GM23248 (cell line): ENCODE measurements at regions not wholly inside any gene's neighbourhood (a gene's known extent, or its start where the extent isn't known, plus 50 kb on each side); places are given as distances from the start of the nearest gene placed in this dataset.
A peak's percentile ranks its signal among the peaks of the same experiment; 100 is the strongest.

Experiments
- DNase-seq: peaks from one replicate; pipeline ENCODE4 v3.0.0-alpha.2; 2015
- H2AFZ ChIP-seq: fragments of 200-600 bp; sonication (generic); 2 replicates; pipeline ENCODE4 v1.6.1; 2016; ENCODE audit warnings: antibody characterized with exemption
- H3F3A ChIP-seq: fragments of 200-600 bp; sonication (generic); 2 replicates; pipeline ENCODE4 v1.6.1; 2016; ENCODE audit warnings: mild to moderate bottlenecking, antibody characterized with exemption, mixed run types; ENCODE audit not compliant: insufficient read depth
- H3K27ac ChIP-seq: fragments of 200-600 bp; sonication (generic); 2 replicates; pipeline ENCODE4 v1.5.1; 2016; ENCODE audit warnings: mild to moderate bottlenecking
- H3K27me3 ChIP-seq: fragments of 200-600 bp; sonication (generic); replicated peaks from 2 replicates; pipeline ENCODE4 v1.6.1; 2016; ENCODE audit warnings: mild to moderate bottlenecking; ENCODE audit not compliant: insufficient read depth
- H3K36me3 ChIP-seq: fragments of 200-600 bp; sonication (generic); 2 replicates; pipeline ENCODE4 v1.6.1; 2016; ENCODE audit warnings: low read depth, mild to moderate bottlenecking
- H3K4me1 ChIP-seq: fragments of 200-600 bp; sonication (generic); 2 replicates; pipeline ENCODE4 v1.6.1; 2016; ENCODE audit warnings: mild to moderate bottlenecking; ENCODE audit not compliant: insufficient read depth
- H3K4me2 ChIP-seq: fragments of 200-600 bp; sonication (generic); one replicate; pipeline ENCODE4 v1.6.1; 2016; ENCODE audit warnings: mild to moderate bottlenecking; ENCODE audit not compliant: unreplicated experiment
- H3K4me3 ChIP-seq: fragments of 200-600 bp; sonication (generic); 2 replicates; pipeline ENCODE4 v1.5.1; 2016; ENCODE audit warnings: mild to moderate bottlenecking
- H3K79me2 ChIP-seq: fragments of 200-600 bp; sonication (generic); 2 replicates; pipeline ENCODE4 v1.6.1; 2016; ENCODE audit warnings: mild to moderate bottlenecking; ENCODE audit not compliant: insufficient read depth
- H3K9ac ChIP-seq: fragments of 200-600 bp; sonication (generic); 2 replicates; pipeline ENCODE4 v1.6.1; 2016; ENCODE audit warnings: mild to moderate bottlenecking
- H3K9me2 ChIP-seq: fragments of 200-600 bp; sonication (generic); 2 replicates; pipeline ENCODE4 v1.6.1; 2016; ENCODE audit warnings: mixed run types, mild to moderate bottlenecking, moderate library complexity; ENCODE audit not compliant: insufficient read depth
- H3K9me3 ChIP-seq: fragments of 200-600 bp; sonication (generic); one replicate; pipeline ENCODE4 v1.6.1; 2017; ENCODE audit warnings: low read depth
- H4K20me1 ChIP-seq: fragments of 200-600 bp; sonication (generic); 2 replicates; pipeline ENCODE4 v1.6.0; 2016; ENCODE audit not compliant: insufficient read depth
- EZH2 ChIP-seq: fragments of 200-600 bp; sonication (generic); IDR thresholded peaks from 2 replicates; pipeline ENCODE4 v1.6.1; 2018; ENCODE audit warnings: antibody characterized with exemption, mild to moderate bottlenecking; ENCODE audit not compliant: insufficient read depth, poor library complexity, severe bottlenecking
- EZH2phosphoT487 ChIP-seq: fragments of 200-600 bp; sonication (generic); IDR thresholded peaks from 2 replicates; pipeline ENCODE4 v1.6.1; 2018; ENCODE audit warnings: antibody characterized with exemption, moderate library complexity, mild to moderate bottlenecking, low read depth; ENCODE audit not compliant: insufficient read depth
- WGBS, 2 experiments: methylation state at CpG; one replicate each; pipeline ENCODE4 v1.1.6; 2015 to 2017; ENCODE audit warnings: low lambda C conversion rate in 2 of 2, low coverage in 1 of 2; ENCODE audit errors: missing lambda C conversion rate in 2 of 2; 5-methylcytosine and 5-hydroxymethylcytosine counted together
- in situ Hi-C: fragments of 300-500 bp; cut with MboI; formaldehyde crosslinking; loops from 2 replicates; pipeline ENCODE4 v1.15.0; 2020

- TF ChIP-seq EZH2phosphoT487 (no peak), EZH2 (no peak)
- Histone ChIP-seq H3K4me2 (peak overlapping the region; percentile 32), H4K20me1 (no peaks in the 10 kb centered on the region), H3F3A (no peaks in the 10 kb centered on the region), H3K79me2 (no peaks in the 10 kb centered on the region), H3K27ac (no peak overlapping the region), H2AFZ (peak overlapping the region; percentile 33), H3K27me3 (no peaks in the 10 kb centered on the region; the same call in 1 of the 2 replicates), H3K36me3 (no peaks in the 10 kb centered on the region), H3K4me1 (no peaks in the 10 kb centered on the region; the same call in 1 of the 2 replicates), H3K4me3 (peak overlapping the region; percentile 33; the same call in 1 of the 2 replicates), H3K9ac (no peak overlapping the region), H3K9me3 (no peaks in the 10 kb centered on the region), H3K9me2 (no peaks in the 10 kb centered on the region)
- DNase-seq: peak; percentile 12
- in situ Hi-C loops: no loop called here
- WGBS, 2 experiments: 14% methylated on average over 16 of the region's 16 CpGs
These were observed 138.6 kb upstream of the CPEB2 start for GRCh38 chr4:14863418-14864364.

DNA sequence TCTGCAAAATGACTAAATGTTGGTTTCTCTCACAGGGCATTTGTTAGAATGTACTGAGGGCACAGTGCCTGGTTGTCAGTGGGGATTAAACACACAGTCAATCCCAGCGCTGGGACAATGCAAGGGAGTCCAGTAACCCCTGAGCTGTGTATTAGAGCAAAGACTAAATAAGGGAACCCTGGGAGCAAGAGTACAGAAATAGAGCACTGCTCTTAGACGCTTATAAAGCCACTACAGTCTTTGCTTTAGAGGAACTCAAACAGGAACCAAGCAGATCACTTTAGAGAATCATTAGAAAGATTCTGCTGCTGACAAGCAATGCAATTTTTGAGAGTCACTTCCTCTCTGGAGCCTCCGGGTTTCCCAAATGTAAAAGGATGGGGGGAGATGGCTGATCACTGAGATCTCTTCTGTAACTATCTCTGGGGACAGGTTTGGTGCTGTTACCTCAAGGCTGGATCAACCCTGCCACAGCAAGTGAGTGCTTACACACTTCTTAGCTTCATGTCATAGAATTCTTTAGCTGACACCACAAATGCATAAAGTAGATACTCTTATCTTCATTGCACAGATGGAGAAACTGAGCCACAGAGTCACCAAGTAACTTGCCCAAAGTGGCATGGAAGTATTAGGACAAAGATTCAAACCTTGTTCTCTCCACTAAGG is 137.8 kb upstream of the CPEB2 start:
- WGBS, 2 experiments: 20 to 27% methylated on average over 3 of the region's 3 CpGs
- Histone ChIP-seq H3K27ac (no peak overlapping the region), H3F3A (no peaks in the 10 kb centered on the region), H3K9me3 (no peaks in the 10 kb centered on the region), H3K4me3 (no peak overlapping the region), H4K20me1 (no peaks in the 10 kb centered on the region), H3K4me1 (no peaks in the 10 kb centered on the region; the same call in 1 of the 2 replicates), H3K79me2 (no peaks in the 10 kb centered on the region), H3K9me2 (no peaks in the 10 kb centered on the region), H3K9ac (no peak overlapping the region), H3K36me3 (no peaks in the 10 kb centered on the region), H3K4me2 (no peak overlapping the region), H2AFZ (no peak overlapping the region), H3K27me3 (no peaks in the 10 kb centered on the region; the same call in 1 of the 2 replicates)
- no peak for TF ChIP-seq EZH2phosphoT487
- TF ChIP-seq EZH2: no peak
- no peak for DNase-seq
- in situ Hi-C loops: no loop called here

DNA sequence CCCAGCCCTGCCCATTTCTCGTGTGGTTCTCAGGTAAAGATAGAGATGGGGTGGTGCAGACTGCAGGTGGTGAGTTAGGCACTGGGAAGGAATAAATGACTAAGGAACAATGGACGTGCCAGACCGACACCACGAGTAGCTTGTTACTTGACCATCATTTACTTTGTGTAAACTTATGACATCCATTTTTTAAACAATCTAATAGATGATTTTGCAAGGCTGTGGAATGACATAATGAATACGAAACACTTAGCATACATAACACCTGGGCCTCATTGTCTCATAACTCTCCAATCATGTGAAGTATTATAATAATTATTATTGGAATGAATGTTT is 137.3 kb upstream of the CPEB2 start:
- Histone ChIP-seq H3K36me3 (no peaks in the 10 kb centered on the region), H3K4me2 (no peak overlapping the region), H4K20me1 (no peaks in the 10 kb centered on the region), H3K79me2 (no peaks in the 10 kb centered on the region), H3K4me1 (no peaks in the 10 kb centered on the region; the same call in 1 of the 2 replicates), H3K9me2 (no peaks in the 10 kb centered on the region), H3K9ac (no peak overlapping the region), H3K4me3 (no peak overlapping the region), H3F3A (no peaks in the 10 kb centered on the region), H3K9me3 (no peaks in the 10 kb centered on the region), H3K27ac (no peak overlapping the region), H3K27me3 (no peaks in the 10 kb centered on the region; the same call in 1 of the 2 replicates), H2AFZ (no peak overlapping the region)
- in situ Hi-C loops: no loop called here
- DNase-seq: no peak
- 83 to 87% methylated on average over 5 of the region's 5 CpGs for WGBS, 2 experiments
- TF ChIP-seq EZH2phosphoT487 (no peak), EZH2 (no peak)

- H3K4me3 ChIP-seq: no peak overlapping the region
- H3K9ac ChIP-seq: no peak overlapping the region
- no peak overlapping the region for H3K27ac ChIP-seq
- no peaks in the 10 kb centered on the region for H3F3A ChIP-seq
- no peaks in the 10 kb centered on the region; the same call in 1 of the 2 replicates for H3K4me1 ChIP-seq
- in situ Hi-C loops: no loop called here
- H4K20me1 ChIP-seq: no peaks in the 10 kb centered on the region
- no peak overlapping the region for H3K4me2 ChIP-seq
- no peak for DNase-seq
- no peak for TF ChIP-seq EZH2
- TF ChIP-seq EZH2phosphoT487: no peak
- H3K27me3 ChIP-seq: no peaks in the 10 kb centered on the region; the same call in 1 of the 2 replicates
- H3K9me3 ChIP-seq: no peaks in the 10 kb centered on the region
- no peaks in the 10 kb centered on the region for H3K9me2 ChIP-seq
- H3K79me2 ChIP-seq: no peaks in the 10 kb centered on the region
- H2AFZ ChIP-seq: no peak overlapping the region
- no peaks in the 10 kb centered on the region for H3K36me3 ChIP-seq
These were observed 136.5 kb upstream of the CPEB2 start for GRCh38 chr4:14865804-14866203.
